ENCODE measurements at regions not wholly inside any gene's neighbourhood (a gene's known extent, or its start where the extent isn't known, plus 50 kb on each side); places are given as distances from the start of the nearest gene placed in this dataset.

GRCh38 chr13:38617936-38618335, 68.9 kb upstream of the FREM2 start:
- H3K4me3 ChIP-seq (ENCODE audit: control insufficient read depth in 1 of 2, extremely low read depth in 1 of 2, low read length in 1 of 2) = no peak overlapping the region
- H3K27me3 ChIP-seq (replicated peaks in 1 of 2; ENCODE audit: control insufficient read depth in 2 of 2, extremely low read depth in 1 of 2, insufficient read depth in 2 of 2, low read length in 1 of 2) = no peaks in the 10 kb centered on the region
- no peaks in the 10 kb centered on the region for H3K36me3 ChIP-seq (ENCODE audit: control insufficient read depth in 2 of 2, extremely low read depth in 1 of 2, insufficient read depth in 1 of 2, low read length in 1 of 2)
- H3K27ac ChIP-seq (ENCODE audit: low read length) = no peak overlapping the region
- ChIA-PET POLR2A (no interaction called here), CTCF (no interaction called here)
- WGBS (ENCODE audit: insufficient coverage) = no CpG with 5 or more reads among the region's 1 CpG
- H3K27me3 Mint-ChIP-seq = peaks cover 0 to 4% of the 10 kb centered on the region in 2 donors
- no peaks in the 10 kb centered on the region for H3K4me1 ChIP-seq (ENCODE audit: control insufficient read depth in 1 of 2, extremely low read depth in 1 of 2, insufficient read depth in 2 of 2, low read length in 2 of 2)
- H3K9me3 ChIP-seq = no peaks in the 10 kb centered on the region
- no peak overlapping the region for H3K4me3 Mint-ChIP-seq
- no peaks in the 10 kb centered on the region for H3K9me3 Mint-ChIP-seq
- no peak overlapping the region for H3K27ac Mint-ChIP-seq
- H3K4me1 Mint-ChIP-seq = no peaks in the 10 kb centered on the region
- H3K36me3 Mint-ChIP-seq = no peaks in the 10 kb centered on the region
- ATAC-seq (replicated peaks in 1 of 4) (no peak), DNase-seq (no peak)

- Mint-ChIP-seq H3K4me1 (no peaks in the 10 kb centered on the region), H3K27ac (no peak overlapping the region), H3K36me3 (no peaks in the 10 kb centered on the region), H3K27me3 (peaks cover 0 to 4% of the 10 kb centered on the region in 2 donors), H3K4me3 (no peak overlapping the region), H3K9me3 (no peaks in the 10 kb centered on the region)
- no peaks in the 10 kb centered on the region for H3K27me3 ChIP-seq (replicated peaks in 1 of 2; ENCODE audit: control insufficient read depth in 2 of 2, extremely low read depth in 1 of 2, insufficient read depth in 2 of 2, low read length in 1 of 2)
- POLR2A ChIA-PET = no interaction called here
- no peak for DNase-seq
- H3K4me3 ChIP-seq (ENCODE audit: control insufficient read depth in 1 of 2, extremely low read depth in 1 of 2, low read length in 1 of 2) = no peak overlapping the region
- no peak for ATAC-seq (replicated peaks in 1 of 4)
- WGBS (ENCODE audit: insufficient coverage) = no CpG with 5 or more reads among the region's 3 CpGs
- no peaks in the 10 kb centered on the region for H3K9me3 ChIP-seq
- CTCF ChIA-PET = no interaction called here
- H3K36me3 ChIP-seq (ENCODE audit: control insufficient read depth in 2 of 2, extremely low read depth in 1 of 2, insufficient read depth in 1 of 2, low read length in 1 of 2) = no peaks in the 10 kb centered on the region
- H3K4me1 ChIP-seq (ENCODE audit: control insufficient read depth in 1 of 2, extremely low read depth in 1 of 2, insufficient read depth in 2 of 2, low read length in 2 of 2) = no peaks in the 10 kb centered on the region
- H3K27ac ChIP-seq (ENCODE audit: low read length) = no peak overlapping the region
Observed at GRCh38 chr13:38618336-38618735, 68.5 kb upstream of the FREM2 start.

DNA sequence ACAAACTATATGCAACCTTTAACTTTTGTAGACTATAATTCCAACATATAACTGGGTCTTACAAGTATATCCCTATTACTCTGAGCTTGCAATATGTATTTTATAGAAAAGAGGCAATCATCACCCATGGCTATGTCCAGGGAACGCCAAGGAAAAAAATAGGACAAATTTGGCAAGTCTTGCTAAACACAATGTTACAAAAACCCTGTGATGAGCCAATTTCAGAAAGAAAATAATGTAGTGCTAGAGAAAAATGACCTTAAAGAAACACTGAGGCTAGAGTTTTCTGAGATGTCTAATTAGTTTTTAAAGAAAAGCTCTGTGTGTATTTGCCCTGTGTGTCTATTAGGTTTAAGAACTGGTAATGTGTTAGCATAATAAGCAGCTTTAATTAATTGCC, 68.0 kb upstream of the FREM2 start:
- no peaks in the 10 kb centered on the region for H3K4me1 Mint-ChIP-seq
- no peak overlapping the region for H3K27ac Mint-ChIP-seq
- no peaks in the 10 kb centered on the region for H3K4me1 ChIP-seq (ENCODE audit: control insufficient read depth in 1 of 2, extremely low read depth in 1 of 2, insufficient read depth in 2 of 2, low read length in 2 of 2)
- ChIA-PET CTCF (no interaction called here), POLR2A (no interaction called here)
- no peak overlapping the region for H3K27ac ChIP-seq (ENCODE audit: low read length)
- H3K4me3 ChIP-seq (ENCODE audit: control insufficient read depth in 1 of 2, extremely low read depth in 1 of 2, low read length in 1 of 2) = no peak overlapping the region
- no peaks in the 10 kb centered on the region for H3K36me3 Mint-ChIP-seq
- DNase-seq = no peak
- H3K36me3 ChIP-seq (ENCODE audit: control insufficient read depth in 2 of 2, extremely low read depth in 1 of 2, insufficient read depth in 1 of 2, low read length in 1 of 2) = no peaks in the 10 kb centered on the region
- H3K9me3 ChIP-seq = no peaks in the 10 kb centered on the region
- no peak for ATAC-seq (replicated peaks in 1 of 4)
- H3K27me3 ChIP-seq (replicated peaks in 1 of 2; ENCODE audit: control insufficient read depth in 2 of 2, extremely low read depth in 1 of 2, insufficient read depth in 2 of 2, low read length in 1 of 2) = no peaks in the 10 kb centered on the region
- peaks cover 0 to 4% of the 10 kb centered on the region in 2 donors for H3K27me3 Mint-ChIP-seq
- WGBS (ENCODE audit: insufficient coverage) = no CpG with 5 or more reads among the region's 1 CpG
- no peak overlapping the region for H3K4me3 Mint-ChIP-seq
- H3K9me3 Mint-ChIP-seq = no peaks in the 10 kb centered on the region

- H3K27me3 Mint-ChIP-seq = no peaks in the 10 kb centered on the region
- 90% methylated on average over 2 of the region's 4 CpGs for WGBS (ENCODE audit: insufficient coverage)
- no peak overlapping the region for H3K27ac ChIP-seq (ENCODE audit: low read length)
Observed at GRCh38 chr13:38620876-38621275, 66.0 kb upstream of the FREM2 start.

GRCh38 chr13:38624822-38625221, 62.1 kb upstream of the FREM2 start:
- Mint-ChIP-seq H3K9me3 (no peaks in the 10 kb centered on the region), H3K36me3 (no peaks in the 10 kb centered on the region), H3K27ac (no peak overlapping the region), H3K27me3 (no peaks in the 10 kb centered on the region), H3K4me1 (no peaks in the 10 kb centered on the region), H3K4me3 (no peak overlapping the region)
- no peak overlapping the region for H3K4me3 ChIP-seq (ENCODE audit: control insufficient read depth in 1 of 2, extremely low read depth in 1 of 2, low read length in 1 of 2)
- no peaks in the 10 kb centered on the region for H3K27me3 ChIP-seq (replicated peaks in 1 of 2; ENCODE audit: control insufficient read depth in 2 of 2, extremely low read depth in 1 of 2, insufficient read depth in 2 of 2, low read length in 1 of 2)
- H3K36me3 ChIP-seq (ENCODE audit: control insufficient read depth in 2 of 2, extremely low read depth in 1 of 2, insufficient read depth in 1 of 2, low read length in 1 of 2) = no peaks in the 10 kb centered on the region
- no peaks in the 10 kb centered on the region for H3K9me3 ChIP-seq
- no peak overlapping the region for H3K27ac ChIP-seq (ENCODE audit: low read length)
- CTCF ChIA-PET = no interaction called here
- H3K4me1 ChIP-seq (ENCODE audit: control insufficient read depth in 1 of 2, extremely low read depth in 1 of 2, insufficient read depth in 2 of 2, low read length in 2 of 2) = no peaks in the 10 kb centered on the region
- no peak for ATAC-seq (replicated peaks in 1 of 4)
- no peak for DNase-seq
- POLR2A ChIA-PET = no interaction called here
- 49% methylated on average over 6 of the region's 10 CpGs for WGBS (ENCODE audit: insufficient coverage)

More at GRCh38 chr13:38620876-38621275, 66.0 kb upstream of the FREM2 start:
- H3K27ac Mint-ChIP-seq = no peak overlapping the region
- no peak overlapping the region for H3K4me3 ChIP-seq (ENCODE audit: control insufficient read depth in 1 of 2, extremely low read depth in 1 of 2, low read length in 1 of 2)
- POLR2A ChIA-PET = no interaction called here
- H3K9me3 Mint-ChIP-seq = no peaks in the 10 kb centered on the region
- ATAC-seq (replicated peaks in 1 of 4) (no peak), DNase-seq (no peak)
- no peaks in the 10 kb centered on the region for H3K4me1 Mint-ChIP-seq
- CTCF ChIA-PET = no interaction called here
- H3K4me1 ChIP-seq (ENCODE audit: control insufficient read depth in 1 of 2, extremely low read depth in 1 of 2, insufficient read depth in 2 of 2, low read length in 2 of 2) = no peaks in the 10 kb centered on the region
- no peaks in the 10 kb centered on the region for H3K9me3 ChIP-seq
- H3K27me3 ChIP-seq (replicated peaks in 1 of 2; ENCODE audit: control insufficient read depth in 2 of 2, extremely low read depth in 1 of 2, insufficient read depth in 2 of 2, low read length in 1 of 2) = no peaks in the 10 kb centered on the region
- H3K36me3 ChIP-seq (ENCODE audit: control insufficient read depth in 2 of 2, extremely low read depth in 1 of 2, insufficient read depth in 1 of 2, low read length in 1 of 2) = no peaks in the 10 kb centered on the region
- H3K36me3 Mint-ChIP-seq = no peaks in the 10 kb centered on the region
- H3K4me3 Mint-ChIP-seq = no peak overlapping the region

DNA sequence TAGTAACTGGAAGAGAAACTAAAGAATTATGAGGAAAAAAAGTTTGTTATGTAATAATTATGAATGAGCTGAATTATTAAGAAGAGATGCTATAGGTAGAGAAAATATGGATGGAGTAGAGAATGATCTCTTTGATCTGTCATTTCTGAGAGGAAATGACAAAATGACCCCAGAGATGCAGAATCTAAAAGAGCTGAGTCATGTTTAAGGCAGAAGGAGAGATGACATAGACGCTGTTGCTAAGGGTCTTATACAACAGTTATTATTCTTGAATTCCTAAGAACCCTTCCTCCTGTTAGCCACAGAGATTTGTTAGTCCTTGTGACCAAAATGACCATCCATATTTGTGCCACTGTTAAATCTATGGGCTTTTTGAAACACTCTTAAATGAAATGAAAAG, 58.3 kb upstream of the FREM2 start:
- Histone ChIP-seq H3K4me1 (ENCODE audit: control insufficient read depth in 1 of 2, extremely low read depth in 1 of 2, insufficient read depth in 2 of 2, low read length in 2 of 2) (no peaks in the 10 kb centered on the region), H3K27me3 (replicated peaks in 1 of 2; ENCODE audit: control insufficient read depth in 2 of 2, extremely low read depth in 1 of 2, insufficient read depth in 2 of 2, low read length in 1 of 2) (no peaks in the 10 kb centered on the region), H3K9me3 (no peaks in the 10 kb centered on the region), H3K4me3 (ENCODE audit: control insufficient read depth in 1 of 2, extremely low read depth in 1 of 2, low read length in 1 of 2) (no peak overlapping the region), H3K27ac (ENCODE audit: low read length) (no peak overlapping the region), H3K36me3 (ENCODE audit: control insufficient read depth in 2 of 2, extremely low read depth in 1 of 2, insufficient read depth in 1 of 2, low read length in 1 of 2) (no peaks in the 10 kb centered on the region)
- H3K9me3 Mint-ChIP-seq = no peaks in the 10 kb centered on the region
- POLR2A ChIA-PET = no interaction called here
- no peaks in the 10 kb centered on the region for H3K36me3 Mint-ChIP-seq
- no peaks in the 10 kb centered on the region for H3K27me3 Mint-ChIP-seq
- no peaks in the 10 kb centered on the region for H3K4me1 Mint-ChIP-seq
- H3K4me3 Mint-ChIP-seq = no peak overlapping the region
- no CpG with 5 or more reads among the region's 1 CpG for WGBS (ENCODE audit: insufficient coverage)
- CTCF ChIA-PET = no interaction called here
- DNase-seq (no peak), ATAC-seq (replicated peaks in 1 of 4) (no peak)
- H3K27ac Mint-ChIP-seq = no peak overlapping the region

- POLR2A ChIA-PET = interaction anchor here in 1 of 2 donors (0.6 kb wide), 1 partner anchor 20 kb away, joined by 8 read pairs; no protein-coding TSS in a partner anchor
- Histone ChIP-seq H3K4me3 (ENCODE audit: control insufficient read depth in 1 of 2, extremely low read depth in 1 of 2, low read length in 1 of 2) (no peak overlapping the region), H3K9me3 (no peaks in the 10 kb centered on the region), H3K4me1 (ENCODE audit: control insufficient read depth in 1 of 2, extremely low read depth in 1 of 2, insufficient read depth in 2 of 2, low read length in 2 of 2) (no peaks in the 10 kb centered on the region), H3K36me3 (ENCODE audit: control insufficient read depth in 2 of 2, extremely low read depth in 1 of 2, insufficient read depth in 1 of 2, low read length in 1 of 2) (no peaks in the 10 kb centered on the region), H3K27ac (ENCODE audit: low read length) (no peak overlapping the region), H3K27me3 (replicated peaks in 1 of 2; ENCODE audit: control insufficient read depth in 2 of 2, extremely low read depth in 1 of 2, insufficient read depth in 2 of 2, low read length in 1 of 2) (no peaks in the 10 kb centered on the region)
- no peak overlapping the region for H3K27ac Mint-ChIP-seq
- WGBS (ENCODE audit: insufficient coverage) = 100% methylated on average over 1 of the region's 4 CpGs
- no peaks in the 10 kb centered on the region for H3K36me3 Mint-ChIP-seq
- no peaks in the 10 kb centered on the region for H3K9me3 Mint-ChIP-seq
- ATAC-seq (replicated peaks in 1 of 4) (no peak), DNase-seq (no peak)
- H3K4me1 Mint-ChIP-seq = no peaks in the 10 kb centered on the region
- H3K4me3 Mint-ChIP-seq = no peak overlapping the region
- CTCF ChIA-PET = no interaction called here
- no peaks in the 10 kb centered on the region for H3K27me3 Mint-ChIP-seq
Observed at GRCh38 chr13:38630780-38631179, 56.1 kb upstream of the FREM2 start.
